Fibroblast of lung (primary cell): ENCODE measurements at regions not wholly inside any gene's neighbourhood (a gene's known extent, or its start where the extent isn't known, plus 50 kb on each side); places are given as distances from the start of the nearest gene placed in this dataset.

Experiments used
- EZH2 ChIP-seq: IDR thresholded peaks from 2 replicates; pipeline ENCODE4 v1.5.1; 2012; ENCODE audit warnings: low read length, control low read depth, mild to moderate bottlenecking; ENCODE audit errors: missing control alignments
- TF ChIP-seq, protein P1 (sequence below), 2 donors: IDR thresholded peaks in 1 of 2; conservative IDR thresholded peaks in 1 of 2; 1 replicate in 1 of 2; 2 replicates in 1 of 2; pipeline ENCODE4 v1.5.1; 2011 to 2012; ENCODE audit warnings: low read length in 2 of 2, control low read depth in 1 of 2, inconsistent platforms in 1 of 2, low read depth in 1 of 2, mild to moderate bottlenecking in 1 of 2

DNA sequence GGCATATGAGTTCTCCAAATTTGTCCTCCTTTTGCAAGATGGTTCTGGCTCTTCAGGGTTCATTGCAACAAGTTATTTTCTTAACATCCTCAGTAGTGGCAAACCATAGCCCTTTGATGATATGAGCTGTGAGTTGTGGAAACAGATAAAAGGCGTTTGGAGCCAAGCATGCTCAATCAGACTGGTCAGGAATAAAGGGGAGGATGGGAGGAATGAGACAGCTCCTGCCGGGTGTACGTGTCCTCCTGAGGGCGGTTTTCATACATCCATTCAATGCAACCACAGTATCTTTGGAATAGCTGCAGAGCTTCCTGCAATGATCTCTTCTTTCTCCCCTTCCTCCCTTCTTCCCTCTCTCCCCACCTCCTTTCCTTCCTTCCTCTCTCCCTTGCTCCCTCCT lies 245.8 kb downstream of the GLI2 start:
- TF ChIP-seq, protein P1, sequence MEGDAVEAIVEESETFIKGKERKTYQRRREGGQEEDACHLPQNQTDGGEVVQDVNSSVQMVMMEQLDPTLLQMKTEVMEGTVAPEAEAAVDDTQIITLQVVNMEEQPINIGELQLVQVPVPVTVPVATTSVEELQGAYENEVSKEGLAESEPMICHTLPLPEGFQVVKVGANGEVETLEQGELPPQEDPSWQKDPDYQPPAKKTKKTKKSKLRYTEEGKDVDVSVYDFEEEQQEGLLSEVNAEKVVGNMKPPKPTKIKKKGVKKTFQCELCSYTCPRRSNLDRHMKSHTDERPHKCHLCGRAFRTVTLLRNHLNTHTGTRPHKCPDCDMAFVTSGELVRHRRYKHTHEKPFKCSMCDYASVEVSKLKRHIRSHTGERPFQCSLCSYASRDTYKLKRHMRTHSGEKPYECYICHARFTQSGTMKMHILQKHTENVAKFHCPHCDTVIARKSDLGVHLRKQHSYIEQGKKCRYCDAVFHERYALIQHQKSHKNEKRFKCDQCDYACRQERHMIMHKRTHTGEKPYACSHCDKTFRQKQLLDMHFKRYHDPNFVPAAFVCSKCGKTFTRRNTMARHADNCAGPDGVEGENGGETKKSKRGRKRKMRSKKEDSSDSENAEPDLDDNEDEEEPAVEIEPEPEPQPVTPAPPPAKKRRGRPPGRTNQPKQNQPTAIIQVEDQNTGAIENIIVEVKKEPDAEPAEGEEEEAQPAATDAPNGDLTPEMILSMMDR (conservative IDR thresholded peaks at IDR 0.05 in 1 of 2, IDR thresholded peaks at IDR 0.05 in 1 of 2; ENCODE audit: low read depth in 1 of 2, low read length in 2 of 2), result no peak
- TF ChIP-seq EZH2, result no peak
